Erythroblast (primary cell): ENCODE measurements at regions not wholly inside any gene's neighbourhood (a gene's known extent, or its start where the extent isn't known, plus 50 kb on each side); places are given as distances from the start of the nearest gene placed in this dataset.
"Not testable (repeated sequence)": the region's sequence is repeated elsewhere in the genome, so short reads cannot be mapped to it uniquely, and the experiment has no call there.

ENCODE experiments used
- DNase-seq, 2 experiments: peaks; one replicate each; lab custom pipeline; 2025; lab: John Stamatoyannopoulos, UW
- GATA1 ChIP-seq: IDR thresholded peaks from 2 replicates; pipeline ENCODE4 v1.6.1; 2011; ENCODE audit warnings: low read depth, mild to moderate bottlenecking, control low read depth, low read length, moderate library complexity
- POLR2A ChIP-seq: IDR thresholded peaks from 2 replicates; pipeline ENCODE4 v1.6.1; 2011; ENCODE audit warnings: mild to moderate bottlenecking, low read length

DNA sequence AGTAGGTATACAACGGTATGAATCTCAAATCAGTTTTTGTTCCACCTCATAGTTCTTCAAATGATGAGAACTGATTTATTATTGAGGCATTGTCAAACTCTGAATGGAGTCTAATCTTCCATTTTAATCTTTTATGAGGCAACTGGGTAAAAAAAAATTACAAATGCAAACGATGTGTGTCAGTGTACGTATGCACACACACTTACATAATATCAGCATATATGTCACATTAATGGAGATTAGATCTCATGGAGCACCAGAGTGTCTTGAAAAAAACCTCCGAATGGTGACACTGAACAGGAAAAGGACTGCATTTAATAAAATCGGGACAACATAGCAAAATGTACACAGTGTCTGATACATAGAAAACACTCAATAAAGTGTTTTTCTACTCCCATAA, 842.7 kb downstream of the EFNB2 start:
- DNase-seq: no peak
- TF ChIP-seq GATA1 (no peak), POLR2A (no peak)

DNA sequence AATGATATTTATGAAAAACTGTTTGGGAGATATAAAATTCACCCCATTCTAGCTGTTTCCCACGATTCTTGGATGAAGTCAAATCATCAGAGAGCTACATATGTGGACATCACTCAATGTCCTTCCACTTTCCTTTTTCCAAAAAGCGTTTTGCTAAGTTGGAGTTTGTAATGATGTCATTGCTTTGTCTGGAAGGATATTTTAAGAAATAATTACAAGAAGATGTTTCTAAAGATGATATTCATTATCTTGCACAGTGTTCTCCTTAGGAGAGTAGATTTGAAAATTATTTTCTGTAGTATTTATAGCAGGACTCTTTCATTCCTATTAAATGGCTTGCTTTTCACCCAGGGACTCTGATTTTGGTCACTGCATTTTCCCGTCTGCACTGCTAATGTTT, 851.2 kb downstream of the EFNB2 start:
- DNase-seq: no peak
- TF ChIP-seq GATA1 (no peak), POLR2A (no peak)

- TF ChIP-seq GATA1: no peak
- TF ChIP-seq POLR2A: no peak
- no peak for DNase-seq
Measured at GRCh38 chr13:105679838-105680237, 855.6 kb downstream of the EFNB2 start.

DNA sequence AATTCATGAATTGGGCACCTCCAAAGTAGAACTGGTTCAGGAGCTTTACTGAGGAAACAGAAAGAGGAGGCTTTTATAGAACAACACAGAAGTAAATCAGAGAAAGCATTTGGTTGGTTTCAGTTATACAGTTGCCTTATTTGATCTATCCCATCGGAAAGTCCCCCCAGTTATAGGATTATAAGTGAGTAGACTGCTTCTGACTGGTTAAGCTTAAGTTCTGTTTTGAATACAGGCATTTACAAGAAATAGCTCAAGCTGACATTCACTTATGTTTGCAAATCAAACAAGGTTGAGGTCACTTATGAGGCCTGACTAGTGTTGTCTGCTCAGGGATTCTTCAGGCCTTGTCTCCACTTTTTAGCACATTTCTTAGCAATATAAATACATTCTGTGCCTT, 857.4 kb downstream of the EFNB2 start:
- TF ChIP-seq POLR2A (no peak), GATA1 (no peak)
- no peak for DNase-seq

GRCh38 chr13:105672881-105673280, 862.6 kb downstream of the EFNB2 start:
- no peak for DNase-seq
- TF ChIP-seq GATA1: no peak
- no peak for TF ChIP-seq POLR2A

DNA sequence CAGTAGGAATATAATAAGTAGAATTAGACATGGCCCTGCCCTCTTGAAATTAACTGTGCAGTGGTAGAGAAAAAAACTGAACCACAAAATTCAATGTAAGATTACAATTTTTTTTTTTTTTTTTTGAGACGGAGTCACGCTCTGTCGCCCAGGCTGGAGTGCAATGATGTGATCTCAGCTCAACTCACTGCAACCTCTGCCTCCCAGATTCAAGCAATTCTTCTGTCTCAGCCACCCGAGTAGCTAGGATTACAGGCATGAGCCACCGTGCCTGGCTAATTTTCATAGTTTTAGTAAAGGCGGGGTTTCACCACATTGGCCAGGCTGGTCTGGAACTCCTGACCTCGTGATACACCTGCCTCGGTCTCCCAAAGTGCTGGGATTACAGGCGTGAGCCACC, 864.3 kb downstream of the EFNB2 start:
- not testable (repeated sequence) for DNase-seq

DNA sequence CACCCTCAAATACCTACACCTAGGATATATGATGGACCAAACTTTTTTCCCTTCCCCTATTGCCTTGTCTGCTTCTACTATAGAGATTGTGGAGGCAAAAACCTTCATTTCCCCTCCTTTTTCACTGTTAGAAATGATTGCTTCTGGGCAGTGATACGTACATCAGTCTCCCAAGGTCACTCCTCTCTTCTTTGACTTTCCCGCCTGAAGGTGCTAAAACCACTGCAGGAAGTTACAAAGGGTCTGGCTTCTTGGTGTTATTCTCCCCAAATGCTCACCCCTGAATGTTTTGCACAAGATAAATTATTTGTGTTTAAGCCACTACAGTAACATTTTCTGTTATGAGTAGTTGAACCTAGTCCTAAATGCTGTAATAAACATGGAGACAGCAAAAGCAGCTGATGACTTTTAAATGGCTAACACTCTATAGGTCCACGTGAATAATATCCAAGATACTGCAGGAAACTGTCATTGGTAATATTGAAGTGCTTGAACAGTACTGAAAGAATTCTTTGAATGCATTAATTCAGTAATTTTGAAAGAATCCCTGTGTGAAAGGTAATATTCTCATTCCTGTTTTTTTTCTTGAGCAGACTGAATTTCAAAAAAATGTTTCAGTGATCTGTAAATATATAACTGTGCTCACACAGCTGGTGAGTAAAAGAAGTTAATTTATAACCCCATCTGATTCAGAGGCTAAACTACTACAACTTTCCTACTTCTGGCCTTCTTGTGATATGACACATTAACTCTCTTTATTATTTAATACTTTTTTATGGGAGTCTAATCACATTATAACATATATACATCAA, 865.1 kb downstream of the EFNB2 start:
- no peak for DNase-seq
- no peak for TF ChIP-seq GATA1
- no peak for TF ChIP-seq POLR2A

GRCh38 chr13:105665284-105665683, 870.2 kb downstream of the EFNB2 start:
- DNase-seq: no peak

GRCh38 chr13:105663182-105663581, 872.3 kb downstream of the EFNB2 start:
- TF ChIP-seq POLR2A: no peak
- no peak for TF ChIP-seq GATA1
- no peak for DNase-seq

More at GRCh38 chr13:105665284-105665683, 870.2 kb downstream of the EFNB2 start:
- no peak for TF ChIP-seq POLR2A
- TF ChIP-seq GATA1: no peak

- no peak for DNase-seq
- no peak for TF ChIP-seq GATA1
- TF ChIP-seq POLR2A: no peak
Measured at GRCh38 chr13:105660561-105660960, 874.9 kb downstream of the EFNB2 start.

DNA sequence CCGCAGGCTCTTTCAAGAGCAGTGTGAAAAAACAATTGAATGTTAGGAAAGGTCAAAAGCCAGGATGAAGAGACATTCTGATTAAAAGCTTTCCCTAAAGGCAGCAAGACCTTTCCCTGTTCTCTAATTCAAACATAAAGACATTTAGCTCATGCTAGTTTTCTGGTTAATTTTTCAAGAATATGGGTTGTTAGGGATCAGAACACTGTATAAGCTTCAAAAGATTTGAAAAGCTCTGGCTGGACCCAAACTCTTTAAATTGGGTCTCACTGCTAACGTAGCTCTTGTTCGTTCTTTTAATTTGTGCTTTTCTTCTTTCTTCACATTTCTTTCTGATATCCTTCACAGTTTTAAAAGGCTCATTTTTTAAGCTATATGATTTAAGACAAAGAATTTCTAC, 877.0 kb downstream of the EFNB2 start:
- TF ChIP-seq GATA1 (no peak), POLR2A (no peak)
- DNase-seq: no peak

DNA sequence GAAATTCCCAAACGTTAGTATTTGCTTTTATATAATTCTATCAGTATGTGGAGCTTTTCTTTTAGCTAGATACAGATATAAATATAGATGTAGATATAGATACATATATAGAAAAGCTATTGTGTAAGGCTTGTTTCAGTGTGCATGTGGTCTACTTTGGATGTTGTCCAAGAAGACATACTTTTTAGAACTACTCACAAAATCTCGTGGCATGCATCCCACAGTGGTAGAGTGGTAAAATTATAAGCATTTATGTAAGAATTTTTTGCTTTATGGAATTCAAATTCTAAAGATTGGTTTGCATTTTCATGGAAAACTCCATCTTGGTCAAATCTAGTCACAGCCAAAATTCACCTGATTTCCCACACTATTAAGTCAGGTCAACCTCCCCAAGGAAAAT, 880.4 kb downstream of the EFNB2 start:
- TF ChIP-seq POLR2A (no peak), GATA1 (no peak)
- DNase-seq: no peak

- no peak for TF ChIP-seq GATA1
- TF ChIP-seq POLR2A: no peak
- DNase-seq: no peak
Measured at GRCh38 chr13:105643966-105644365, 891.5 kb downstream of the EFNB2 start.

- TF ChIP-seq POLR2A (no peak), GATA1 (no peak)
- no peak for DNase-seq
Measured at GRCh38 chr13:105642511-105642958, 892.9 kb downstream of the EFNB2 start.

- TF ChIP-seq GATA1 (no peak), POLR2A (no peak)
- no peak for DNase-seq
Measured at GRCh38 chr13:105641121-105641520, 894.3 kb downstream of the EFNB2 start.

- no peak for TF ChIP-seq POLR2A
- no peak for TF ChIP-seq GATA1
Measured at GRCh38 chr13:105638426-105638825, 897.0 kb downstream of the EFNB2 start.

More at GRCh38 chr13:105638426-105638825, 897.0 kb downstream of the EFNB2 start:
- no peak for DNase-seq
